NCI-H2029 treated with DMSO at 0.1 percent for 48 hours (cell line): ENCODE measurements at regions not wholly inside any gene's neighbourhood (a gene's known extent, or its start where the extent isn't known, plus 50 kb on each side); places are given as distances from the start of the nearest gene placed in this dataset.

Source experiments
- DNase-seq: peaks from one replicate; lab custom pipeline; 2025; lab: John Stamatoyannopoulos, UW

- DNase-seq, result no peak
Measured at GRCh38 chr7:22586786-22587140, 86.8 kb upstream of the STEAP1B start.

DNA sequence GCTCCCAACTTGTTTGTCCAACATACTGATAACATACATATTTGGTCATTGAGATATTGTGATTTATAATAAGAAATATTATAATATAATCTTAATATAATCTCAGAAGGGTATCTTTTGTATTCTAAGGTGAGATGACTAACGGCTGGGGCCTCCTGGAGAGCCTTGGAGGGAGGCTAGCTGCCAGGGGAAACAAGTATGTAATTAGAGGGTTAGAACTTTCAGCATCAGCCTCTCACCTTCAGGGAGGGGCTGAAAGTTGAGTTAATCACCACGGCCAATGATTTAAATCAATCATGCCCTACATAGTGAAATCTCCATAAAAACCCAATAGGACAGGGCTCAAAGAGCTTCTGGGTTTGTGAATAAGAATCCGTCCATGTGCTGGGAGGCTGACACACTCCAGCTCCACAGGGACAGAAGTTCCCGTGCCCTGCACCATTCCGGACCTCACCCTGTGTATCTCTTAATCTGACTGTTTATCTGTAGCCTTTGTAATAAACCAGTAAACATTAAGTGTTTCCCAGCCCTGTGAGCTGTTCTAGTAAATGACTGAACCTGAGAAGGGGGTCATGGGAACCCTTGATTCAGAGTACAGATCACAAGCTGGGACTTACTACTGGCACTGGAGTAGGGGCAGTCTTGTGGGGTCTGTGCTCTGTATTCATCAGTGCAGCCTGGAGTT is 86.3 kb upstream of the STEAP1B start:
- DNase-seq, result no peak

- DNase-seq, result no peak
Measured at GRCh38 chr7:22584179-22584578, 84.2 kb upstream of the STEAP1B start.

DNA sequence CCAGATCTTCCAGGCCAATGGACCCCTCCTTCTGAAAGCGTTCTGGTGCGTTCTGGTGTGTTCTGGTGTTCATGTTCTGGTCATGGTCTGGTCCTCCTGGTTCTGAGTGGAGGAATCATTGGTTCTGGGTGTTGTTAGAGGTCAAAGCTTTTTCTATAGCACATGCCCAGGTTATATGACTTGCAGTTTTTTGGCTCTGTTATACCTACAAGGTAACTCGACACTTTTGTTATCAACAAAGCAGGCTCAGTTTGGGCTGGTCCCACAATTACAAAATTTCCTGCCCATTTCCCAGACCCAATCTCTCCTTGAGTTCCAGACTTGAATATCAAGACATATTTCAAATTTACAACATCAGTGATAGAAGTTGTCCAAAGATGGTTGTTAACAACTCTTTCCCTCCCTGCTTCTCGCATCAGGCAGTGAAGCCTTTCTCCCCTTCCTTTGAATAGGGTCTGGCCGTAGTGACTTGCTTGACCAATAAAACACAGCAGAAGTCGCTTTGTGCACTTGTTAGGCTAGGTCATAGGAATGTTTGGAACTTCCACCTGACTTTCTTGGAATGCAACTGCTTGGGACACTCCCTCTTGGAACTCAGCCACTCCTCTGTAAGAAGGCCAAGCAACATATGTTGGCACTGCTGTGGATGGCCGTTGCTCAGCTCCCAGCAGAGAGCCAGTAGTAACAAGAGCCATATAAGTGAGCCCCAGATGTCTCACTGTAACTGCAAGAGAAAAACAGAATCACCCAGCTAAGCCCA is 83.1 kb upstream of the STEAP1B start:
- no peak for DNase-seq

- no peak for DNase-seq
Measured at GRCh38 chr7:22581099-22581498, 81.1 kb upstream of the STEAP1B start.

GRCh38 chr7:22579961-22580360 is 80.0 kb upstream of the STEAP1B start:
- no peak for DNase-seq

GRCh38 chr7:22578007-22578733 is 78.2 kb upstream of the STEAP1B start:
- no peak for DNase-seq

DNA sequence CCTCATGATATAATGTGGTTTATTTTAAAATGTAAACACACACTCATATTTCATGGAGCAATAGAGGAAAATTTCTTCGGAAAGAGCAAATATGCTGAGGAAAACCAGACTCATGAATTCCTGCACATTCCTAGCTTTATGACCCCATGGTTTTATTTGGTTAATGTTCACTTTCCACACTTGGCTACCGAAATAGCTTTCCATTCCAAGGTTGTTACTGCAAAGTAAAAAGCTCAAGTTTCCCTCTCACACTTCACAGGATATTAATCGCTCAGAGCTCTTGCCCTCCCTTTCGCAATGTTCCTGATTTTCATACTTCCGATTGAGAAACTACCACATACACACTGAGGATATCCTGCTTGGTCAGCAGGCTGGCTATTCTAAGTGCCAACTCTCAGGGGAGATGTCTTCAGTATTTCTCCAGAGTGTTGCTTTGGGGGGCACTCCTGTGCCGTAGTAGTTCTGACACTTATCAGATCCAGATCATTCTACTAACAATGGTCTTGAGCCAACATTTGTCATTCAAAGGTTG is 77.5 kb upstream of the STEAP1B start:
- no peak for DNase-seq

- DNase-seq, result no peak
Measured at GRCh38 chr7:22576612-22577469, 76.9 kb upstream of the STEAP1B start.

DNA sequence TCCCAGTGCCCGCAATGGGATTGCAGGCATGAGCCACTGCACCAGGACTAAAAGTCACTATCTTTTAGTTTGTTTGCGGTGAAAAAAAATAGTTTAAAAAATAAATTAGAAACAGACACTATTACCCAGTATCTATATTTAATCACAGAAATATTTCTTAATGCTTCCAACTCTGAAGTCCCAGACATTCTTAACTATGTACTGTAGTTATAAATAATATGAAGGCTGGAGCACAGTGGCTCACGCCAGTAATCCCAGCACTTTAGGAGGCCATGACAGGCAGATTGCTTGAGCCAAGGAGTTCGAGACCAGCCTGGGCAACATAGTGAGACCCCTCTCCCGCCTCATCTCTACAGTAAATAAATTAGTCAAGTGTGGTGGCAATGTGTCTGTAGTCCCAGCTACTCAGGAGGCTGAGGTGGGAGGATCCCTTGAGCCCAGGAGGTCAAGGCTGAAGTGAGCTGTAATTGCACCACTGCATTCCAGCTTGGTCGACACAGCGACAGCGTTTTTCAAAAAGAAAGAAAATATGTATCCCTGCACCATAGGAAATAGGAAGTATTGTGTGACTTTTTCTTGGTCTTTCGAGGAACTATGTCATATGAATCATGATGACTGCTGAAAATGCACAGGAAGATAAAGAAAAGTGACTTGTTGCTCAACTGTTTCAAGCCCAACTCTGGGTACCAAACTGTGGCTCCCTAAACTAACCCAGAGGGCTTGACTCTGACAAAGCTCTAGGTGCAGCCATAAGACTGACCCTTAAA is 74.9 kb upstream of the STEAP1B start:
- no peak for DNase-seq

GRCh38 chr7:22572937-22573336 is 72.9 kb upstream of the STEAP1B start:
- DNase-seq, result no peak

GRCh38 chr7:22572292-22572691 is 72.3 kb upstream of the STEAP1B start:
- no peak for DNase-seq

DNA sequence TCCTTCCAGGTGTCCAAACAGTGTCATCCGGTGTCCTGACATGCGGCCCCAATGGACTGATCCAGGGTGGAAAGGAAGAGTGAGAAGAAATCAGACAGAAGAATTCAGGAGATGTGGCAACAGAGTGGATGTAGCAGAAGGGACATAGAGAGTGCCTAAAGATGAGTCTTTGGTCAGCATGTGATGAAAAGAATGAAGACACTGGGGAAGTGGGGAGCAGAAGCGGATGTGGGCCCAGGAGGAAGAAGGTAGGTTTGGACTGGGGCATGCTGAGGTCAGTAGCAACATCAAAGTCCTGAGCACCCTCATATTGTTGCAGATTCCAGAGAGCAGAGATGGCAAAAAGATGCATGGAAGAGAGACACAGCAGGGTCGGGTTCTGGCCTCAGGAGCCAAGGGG is 71.8 kb upstream of the STEAP1B start:
- no peak for DNase-seq

- no peak for DNase-seq
Measured at GRCh38 chr7:22569586-22570321, 69.8 kb upstream of the STEAP1B start.

DNA sequence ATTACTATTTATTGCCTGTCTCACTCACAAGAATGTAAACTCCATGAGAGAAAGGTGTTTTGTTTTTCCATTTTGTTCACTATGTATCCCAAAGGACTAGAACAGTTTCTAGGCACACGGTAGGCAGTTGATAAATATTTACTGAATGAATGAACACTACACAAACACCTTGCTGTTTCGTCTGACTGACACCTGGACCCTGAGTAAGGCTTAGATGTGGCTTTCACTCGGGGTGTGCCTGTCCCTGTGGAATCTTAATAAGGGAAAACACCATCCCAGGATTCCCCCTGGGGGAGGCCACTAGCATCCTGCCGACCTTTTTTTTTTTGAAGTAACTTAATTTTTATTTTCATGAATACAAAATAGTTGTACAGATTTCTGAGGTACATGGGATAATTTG is 66.6 kb upstream of the STEAP1B start:
- no peak for DNase-seq

DNA sequence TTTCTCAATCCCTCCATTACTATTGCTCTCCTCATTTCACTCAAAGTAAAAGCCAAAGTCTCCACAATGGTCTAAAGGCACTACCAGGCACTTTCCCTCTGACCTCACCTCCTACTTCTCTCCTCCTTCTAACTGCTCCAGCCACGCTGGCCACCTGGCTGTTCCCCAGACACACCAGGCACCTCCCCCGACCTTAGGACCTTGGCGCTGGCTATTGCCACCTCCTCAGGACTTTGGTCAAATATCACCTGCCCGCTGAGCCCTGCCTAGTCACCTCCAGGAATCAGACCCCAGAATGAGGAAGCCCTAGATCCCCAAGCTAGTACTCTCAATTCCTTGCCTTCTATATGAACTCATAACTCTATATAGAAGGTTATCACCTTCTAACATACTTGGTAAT is 66.2 kb upstream of the STEAP1B start:
- DNase-seq, result no peak

GRCh38 chr7:22565315-22565811 is 65.4 kb upstream of the STEAP1B start:
- DNase-seq, result no peak

DNA sequence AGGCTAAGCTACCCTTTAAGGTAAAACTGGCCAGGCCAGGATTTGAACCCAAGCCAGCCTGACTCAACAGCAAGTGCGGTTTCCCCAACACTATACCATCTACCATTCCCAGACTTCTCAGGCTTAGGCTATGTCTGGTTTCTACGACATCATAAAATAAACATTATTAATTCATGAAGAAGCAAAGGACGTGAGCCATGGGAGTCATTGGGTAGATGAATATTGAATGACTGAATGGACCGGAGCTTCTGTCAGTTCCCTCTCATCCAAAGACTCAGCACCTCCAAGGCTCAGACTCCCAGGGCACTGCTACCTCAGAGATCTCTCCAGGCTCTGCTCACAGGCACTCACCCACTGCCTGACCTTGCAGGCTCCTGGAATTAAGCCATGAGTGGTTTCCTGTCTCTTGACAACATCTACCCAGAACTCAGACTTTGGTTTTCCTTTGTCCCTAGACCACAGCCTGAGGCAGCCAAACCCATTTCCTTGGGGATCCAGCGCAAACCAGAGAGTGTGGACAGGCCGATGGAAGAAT is 64.6 kb upstream of the STEAP1B start:
- DNase-seq, result no peak

DNA sequence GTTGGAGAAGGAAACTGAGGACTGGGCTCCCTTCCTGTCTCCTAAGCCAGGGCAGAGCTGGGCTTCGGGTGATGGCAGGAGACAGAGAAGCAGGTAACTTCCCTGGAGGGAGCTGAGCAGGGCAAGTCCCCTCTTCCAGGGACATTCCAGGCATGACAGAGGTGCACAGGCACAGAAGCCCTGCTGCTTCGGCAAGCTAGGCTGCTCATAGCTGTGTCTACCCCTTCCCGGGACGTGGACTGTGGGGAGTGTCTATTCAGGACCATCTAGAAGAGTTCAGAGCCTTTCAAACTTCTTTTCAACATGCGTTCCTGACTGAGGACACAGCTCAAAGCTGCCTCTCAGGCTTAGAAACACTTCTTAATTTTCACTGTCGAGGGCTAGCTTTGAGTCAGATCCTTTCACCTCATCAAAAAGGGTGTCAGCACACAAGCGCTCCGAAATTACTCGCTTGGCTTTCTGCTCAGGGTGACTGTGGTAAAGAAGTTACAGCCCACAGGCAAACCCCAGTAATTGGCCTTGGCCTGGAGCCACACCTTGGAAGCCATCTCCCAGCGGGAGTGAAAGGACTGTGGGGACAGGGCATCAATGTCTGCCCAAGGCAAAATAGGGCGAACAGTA is 63.7 kb upstream of the STEAP1B start:
- DNase-seq, result no peak
